ENCODE measurements at regions not wholly inside any gene's neighbourhood (a gene's known extent, or its start where the extent isn't known, plus 50 kb on each side); places are given as distances from the start of the nearest gene placed in this dataset.
A peak's percentile ranks its signal among the peaks of the same experiment; 100 is the strongest.

DNA sequence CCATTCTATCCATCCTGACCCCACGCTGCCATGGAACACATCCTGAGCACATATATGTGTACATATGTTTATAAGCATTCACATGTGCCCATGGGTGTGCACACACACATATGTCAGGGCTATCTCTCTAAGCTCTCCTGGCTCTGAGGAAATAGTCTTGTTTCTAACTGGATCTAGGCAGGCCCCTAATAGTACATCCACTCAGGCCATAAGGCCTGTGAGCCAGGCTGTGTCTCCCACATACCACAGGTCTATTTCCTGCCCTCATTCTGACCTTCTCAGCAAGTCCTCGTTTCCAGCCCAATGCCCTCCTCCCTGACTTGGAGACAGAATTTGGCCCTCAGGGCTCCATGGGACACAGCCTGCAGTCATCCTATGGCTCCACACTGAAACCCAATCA is 284.8 kb upstream of the CTNNB1 start:
- TF ChIP-seq, protein P1, sequence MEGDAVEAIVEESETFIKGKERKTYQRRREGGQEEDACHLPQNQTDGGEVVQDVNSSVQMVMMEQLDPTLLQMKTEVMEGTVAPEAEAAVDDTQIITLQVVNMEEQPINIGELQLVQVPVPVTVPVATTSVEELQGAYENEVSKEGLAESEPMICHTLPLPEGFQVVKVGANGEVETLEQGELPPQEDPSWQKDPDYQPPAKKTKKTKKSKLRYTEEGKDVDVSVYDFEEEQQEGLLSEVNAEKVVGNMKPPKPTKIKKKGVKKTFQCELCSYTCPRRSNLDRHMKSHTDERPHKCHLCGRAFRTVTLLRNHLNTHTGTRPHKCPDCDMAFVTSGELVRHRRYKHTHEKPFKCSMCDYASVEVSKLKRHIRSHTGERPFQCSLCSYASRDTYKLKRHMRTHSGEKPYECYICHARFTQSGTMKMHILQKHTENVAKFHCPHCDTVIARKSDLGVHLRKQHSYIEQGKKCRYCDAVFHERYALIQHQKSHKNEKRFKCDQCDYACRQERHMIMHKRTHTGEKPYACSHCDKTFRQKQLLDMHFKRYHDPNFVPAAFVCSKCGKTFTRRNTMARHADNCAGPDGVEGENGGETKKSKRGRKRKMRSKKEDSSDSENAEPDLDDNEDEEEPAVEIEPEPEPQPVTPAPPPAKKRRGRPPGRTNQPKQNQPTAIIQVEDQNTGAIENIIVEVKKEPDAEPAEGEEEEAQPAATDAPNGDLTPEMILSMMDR (optimal IDR thresholded peaks at IDR 0.05 in 1 of 3, IDR thresholded peaks at IDR 0.05 in 1 of 3, conservative IDR thresholded peaks at IDR 0.05 in 1 of 3; ENCODE audit: extremely low read depth in 1 of 3, insufficient read depth in 2 of 3, low read length in 3 of 3) = no peak
- TF ChIP-seq EZH2 (IDR thresholded peaks at IDR 0.05; ENCODE audit: low read length) = no peak
- H3K9me3 ChIP-seq (ENCODE audit: control insufficient read depth, low read depth, low read length) = no peaks in the 10 kb centered on the region
- no peaks in the 10 kb centered on the region for H3K27me3 ChIP-seq (ENCODE audit: control insufficient read depth, extremely low read depth, insufficient read depth, low read length)
- no peaks in the 10 kb centered on the region for H3K9me1 ChIP-seq (ENCODE audit: control insufficient read depth, extremely low read depth, insufficient read depth, low read length)
- H3K36me3 ChIP-seq (ENCODE audit: control insufficient read depth in 2 of 2, extremely low read depth in 1 of 2, insufficient read depth in 2 of 2, low read length in 2 of 2) = no peaks in the 10 kb centered on the region
- FAIRE-seq (no peak), DNase-seq (ENCODE audit: low read depth, low spot score) (no peak)
- H3K4me1 ChIP-seq (ENCODE audit: control insufficient read depth, extremely low read depth, insufficient read depth, low read length) = no peaks in the 10 kb centered on the region
- H3K4me3 ChIP-seq (ENCODE audit: control insufficient read depth in 2 of 3, extremely low read depth in 1 of 3, insufficient read depth in 2 of 3, low read depth in 1 of 3, low read length in 3 of 3) = no peak overlapping the region
- no peak overlapping the region for H3K4me2 ChIP-seq (ENCODE audit: control insufficient read depth, extremely low read depth, insufficient read depth, low read depth, low read length)
- no peak overlapping the region for H3K27ac ChIP-seq (ENCODE audit: control insufficient read depth, insufficient read depth, low read length)
- dilution Hi-C loops (cut with MboI; ENCODE audit: extremely low pct_ligation_motif_present, low sequenced_read_pairs) = no loop called here
- no peak overlapping the region for H2AFZ ChIP-seq (ENCODE audit: control insufficient read depth, low read length)
- H3K79me2 ChIP-seq (ENCODE audit: control insufficient read depth, insufficient read depth, low read length) = no peaks in the 10 kb centered on the region
- H4K20me1 ChIP-seq (ENCODE audit: control insufficient read depth, extremely low read depth, insufficient read depth, low read length) = no peaks in the 10 kb centered on the region
- no peak overlapping the region for H3K9ac ChIP-seq (ENCODE audit: control insufficient read depth, extremely low read depth, insufficient read depth, low read length)

DNA sequence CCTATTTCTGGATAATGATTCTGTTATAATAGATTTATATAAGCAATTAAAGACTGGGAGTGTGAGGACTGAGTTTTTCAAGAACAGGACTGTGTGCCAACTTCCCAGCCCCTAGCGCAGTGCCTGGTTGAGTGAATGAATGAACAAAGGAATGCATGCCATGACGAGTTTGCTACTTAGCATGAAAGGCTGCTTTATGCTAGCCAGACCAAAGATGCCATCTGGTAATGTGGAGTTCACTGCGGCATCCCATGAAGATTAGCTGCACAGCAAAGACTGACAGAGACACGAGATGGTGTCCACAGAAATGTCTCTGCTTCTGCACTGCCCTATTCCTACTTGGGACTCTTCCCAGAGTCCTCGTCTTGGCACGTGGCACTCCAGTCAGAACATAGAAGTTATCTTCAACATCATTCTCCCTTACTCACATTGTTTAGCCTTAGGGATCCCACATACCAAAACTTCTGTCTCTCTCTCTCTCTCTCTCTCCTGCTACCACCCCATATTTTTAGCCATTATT is 283.9 kb upstream of the CTNNB1 start:
- dilution Hi-C loops (cut with MboI; ENCODE audit: extremely low pct_ligation_motif_present, low sequenced_read_pairs) = no loop called here
- no peak for DNase-seq (ENCODE audit: low read depth, low spot score)
- TF ChIP-seq EZH2 (IDR thresholded peaks at IDR 0.05; ENCODE audit: low read length) = no peak
- TF ChIP-seq, protein P1 (optimal IDR thresholded peaks at IDR 0.05 in 1 of 3, IDR thresholded peaks at IDR 0.05 in 1 of 3, conservative IDR thresholded peaks at IDR 0.05 in 1 of 3; ENCODE audit: extremely low read depth in 1 of 3, insufficient read depth in 2 of 3, low read length in 3 of 3) = no peak
- Histone ChIP-seq H3K4me1 (ENCODE audit: control insufficient read depth, extremely low read depth, insufficient read depth, low read length) (no peaks in the 10 kb centered on the region), H2AFZ (ENCODE audit: control insufficient read depth, low read length) (peak overlapping the region; percentile 33), H3K27me3 (ENCODE audit: control insufficient read depth, extremely low read depth, insufficient read depth, low read length) (no peaks in the 10 kb centered on the region), H3K79me2 (ENCODE audit: control insufficient read depth, insufficient read depth, low read length) (no peaks in the 10 kb centered on the region), H3K36me3 (ENCODE audit: control insufficient read depth in 2 of 2, extremely low read depth in 1 of 2, insufficient read depth in 2 of 2, low read length in 2 of 2) (no peaks in the 10 kb centered on the region), H3K27ac (ENCODE audit: control insufficient read depth, insufficient read depth, low read length) (no peak overlapping the region), H3K4me3 (ENCODE audit: control insufficient read depth in 2 of 3, extremely low read depth in 1 of 3, insufficient read depth in 2 of 3, low read depth in 1 of 3, low read length in 3 of 3) (no peak overlapping the region), H3K4me2 (ENCODE audit: control insufficient read depth, extremely low read depth, insufficient read depth, low read depth, low read length) (no peak overlapping the region), H4K20me1 (ENCODE audit: control insufficient read depth, extremely low read depth, insufficient read depth, low read length) (no peaks in the 10 kb centered on the region), H3K9me1 (ENCODE audit: control insufficient read depth, extremely low read depth, insufficient read depth, low read length) (no peaks in the 10 kb centered on the region), H3K9ac (ENCODE audit: control insufficient read depth, extremely low read depth, insufficient read depth, low read length) (no peak overlapping the region), H3K9me3 (ENCODE audit: control insufficient read depth, low read depth, low read length) (no peaks in the 10 kb centered on the region)
- FAIRE-seq = no peak

Data from keratinocyte (primary cell).